ENCODE measurements at regions not wholly inside any gene's neighbourhood (a gene's known extent, or its start where the extent isn't known, plus 50 kb on each side); places are given as distances from the start of the nearest gene placed in this dataset.

GRCh38 chr2:12391116-12391515, 325.6 kb upstream of the TRIB2 start:
- no peak for DNase-seq

DNA sequence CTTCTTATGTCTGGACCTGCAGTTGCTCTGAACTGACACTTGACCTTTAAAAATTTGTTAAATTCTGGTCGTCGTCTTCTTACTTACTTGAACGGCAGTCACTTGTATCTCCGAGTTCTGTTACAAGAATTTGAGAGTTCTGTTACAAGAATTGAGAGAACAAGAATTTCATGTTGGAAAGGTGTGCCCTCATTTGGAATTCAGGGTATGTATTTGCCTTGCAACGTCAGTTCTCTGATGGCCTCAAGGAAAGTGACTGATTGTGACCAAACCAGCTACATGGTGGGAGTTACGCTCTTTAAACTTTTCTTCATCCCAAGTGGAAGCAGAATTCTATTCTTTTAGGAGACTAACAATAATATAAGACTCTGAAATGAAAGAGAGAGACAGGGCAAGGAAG, 320.0 kb upstream of the TRIB2 start:
- no peak for DNase-seq

- DNase-seq: no peak
Observed at GRCh38 chr2:12397854-12398253, 318.9 kb upstream of the TRIB2 start.

DNA sequence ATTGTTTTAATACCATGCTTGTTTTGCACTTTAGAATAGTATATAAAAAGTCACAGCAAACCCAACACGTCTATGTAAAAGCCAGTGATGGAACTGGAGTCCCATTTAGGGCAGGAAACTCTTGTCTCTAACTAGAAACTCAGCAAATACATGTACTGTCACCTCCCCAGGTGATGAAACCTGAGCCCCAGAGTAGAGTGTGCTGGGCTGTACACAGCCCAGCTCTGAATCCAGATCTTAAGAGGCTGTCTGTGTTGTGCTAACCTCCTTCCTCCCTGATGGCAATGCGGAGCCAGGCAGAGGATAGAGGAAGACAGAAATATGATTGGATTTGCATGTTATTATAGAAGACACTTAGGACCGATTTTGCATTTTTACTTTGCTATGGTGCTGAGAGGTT, 317.5 kb upstream of the TRIB2 start:
- no peak for DNase-seq

DNA sequence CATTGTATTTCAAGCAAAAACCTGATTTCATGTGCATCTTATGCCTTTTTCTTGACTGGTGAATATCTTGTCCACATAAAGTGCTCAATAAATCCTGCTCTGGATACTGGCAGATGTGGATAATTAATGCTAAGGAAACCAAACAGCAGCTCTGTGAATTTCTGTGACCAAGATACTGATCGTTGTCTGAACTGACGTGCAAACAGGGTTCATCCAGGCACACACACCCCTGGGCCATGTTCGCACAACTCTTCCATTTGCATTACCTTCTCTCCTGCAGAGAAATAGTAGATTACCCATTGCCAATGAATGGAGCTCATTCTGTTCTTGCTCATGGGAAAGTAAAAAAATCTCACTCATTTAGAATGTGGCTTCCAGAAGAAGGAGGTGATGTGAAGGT, 316.2 kb upstream of the TRIB2 start:
- no peak for DNase-seq

GRCh38 chr2:12402440-12403139, 314.1 kb upstream of the TRIB2 start:
- no peak for DNase-seq

DNA sequence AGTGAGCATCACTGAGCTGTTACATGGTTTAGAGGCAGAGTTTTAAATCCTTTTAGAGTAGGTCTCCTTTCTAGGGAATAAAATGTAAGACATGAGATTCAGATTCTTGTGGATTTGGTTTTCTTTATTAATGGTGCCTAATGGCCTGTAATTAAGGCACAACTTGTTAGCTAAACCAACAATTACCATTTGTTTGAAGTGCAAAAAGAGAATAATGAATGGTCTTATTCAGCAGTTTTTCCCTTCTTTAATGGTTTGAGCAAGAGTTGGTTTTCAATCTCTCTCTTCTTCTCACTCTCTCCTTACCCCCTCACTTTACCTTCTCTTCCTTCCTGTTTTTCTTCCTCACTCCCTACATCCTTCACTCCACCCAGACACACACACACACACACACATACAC, 312.2 kb upstream of the TRIB2 start:
- no peak for DNase-seq

DNA sequence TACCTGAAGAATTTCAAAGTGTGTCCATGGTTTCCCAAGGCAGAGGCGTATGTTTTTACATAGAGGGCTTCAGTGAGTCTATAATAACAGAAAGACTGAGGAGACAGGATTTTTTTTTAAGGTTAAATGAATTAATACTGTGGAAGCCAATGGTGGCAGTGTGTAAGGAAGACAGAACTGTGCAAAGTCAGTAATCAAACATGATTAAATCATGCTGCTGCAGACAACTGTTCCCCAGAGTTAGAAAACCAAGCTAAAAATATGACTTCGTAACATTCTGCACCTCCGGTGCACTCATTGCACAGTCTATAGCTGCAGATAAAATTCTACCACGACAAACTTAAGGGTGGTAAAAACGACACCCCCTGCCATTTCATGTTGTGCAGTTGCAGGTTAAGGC, 309.6 kb upstream of the TRIB2 start:
- no peak for DNase-seq

DNA sequence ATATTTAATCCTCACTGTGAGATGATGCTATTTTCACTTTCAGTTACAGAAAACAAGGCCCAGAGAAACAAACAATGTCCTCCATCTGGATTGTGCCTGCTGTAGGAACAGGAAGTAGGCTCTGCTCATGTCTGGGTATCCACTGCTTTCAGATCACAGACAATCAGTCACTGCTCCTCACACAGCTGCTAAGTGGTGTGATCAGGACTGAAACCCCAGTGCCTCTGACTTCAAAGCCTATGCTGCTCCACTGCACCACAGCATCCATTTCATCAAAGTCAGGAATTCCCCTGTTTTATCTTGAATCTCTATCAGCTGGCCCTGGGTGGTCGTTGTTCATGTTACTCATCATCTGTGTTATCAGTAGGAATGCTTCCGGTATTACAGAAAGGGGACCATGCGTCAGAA, 303.8 kb upstream of the TRIB2 start:
- no peak for DNase-seq

- DNase-seq: no peak
Observed at GRCh38 chr2:12415536-12415935, 301.2 kb upstream of the TRIB2 start.

DNA sequence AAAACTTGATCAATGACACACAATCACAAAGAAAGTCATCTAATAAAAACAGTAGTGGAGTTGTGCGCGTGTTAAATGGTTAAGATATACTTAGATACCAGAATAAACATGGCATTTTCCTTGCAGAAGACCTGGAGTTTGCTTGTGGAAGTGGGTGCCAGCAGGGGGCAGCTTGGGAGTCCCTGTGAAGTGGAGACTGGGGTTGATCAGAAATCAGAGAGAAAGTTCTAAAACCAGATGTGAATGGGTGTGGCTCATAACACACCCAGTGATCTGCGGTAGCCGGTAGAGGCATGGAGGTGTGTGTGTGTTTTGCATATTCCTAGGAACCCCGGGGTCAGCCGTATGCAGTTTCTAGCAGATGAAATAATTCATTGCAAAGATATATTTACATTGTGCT, 300.1 kb upstream of the TRIB2 start:
- no peak for DNase-seq

DNA sequence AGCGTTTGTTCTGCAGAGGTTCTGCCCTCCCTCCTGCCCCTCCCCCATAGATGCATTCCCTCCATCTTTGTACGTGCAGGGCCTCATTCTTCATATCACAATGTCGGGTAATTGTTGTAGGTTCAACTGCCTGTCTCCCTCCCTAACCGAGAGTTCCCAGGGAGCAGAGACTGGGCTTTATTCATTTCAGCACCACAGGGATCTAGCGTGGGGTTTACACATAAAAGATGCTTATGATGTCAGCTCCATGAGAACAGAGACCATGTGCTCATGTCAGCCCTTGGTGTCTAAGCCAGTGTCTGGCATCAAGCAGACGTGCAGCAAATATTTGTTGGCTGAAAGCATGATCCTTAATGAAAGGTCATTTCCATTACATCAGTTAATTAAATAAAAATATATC, 298.9 kb upstream of the TRIB2 start:
- no peak for DNase-seq

- DNase-seq: no peak
Observed at GRCh38 chr2:12419803-12420202, 296.9 kb upstream of the TRIB2 start.

DNA sequence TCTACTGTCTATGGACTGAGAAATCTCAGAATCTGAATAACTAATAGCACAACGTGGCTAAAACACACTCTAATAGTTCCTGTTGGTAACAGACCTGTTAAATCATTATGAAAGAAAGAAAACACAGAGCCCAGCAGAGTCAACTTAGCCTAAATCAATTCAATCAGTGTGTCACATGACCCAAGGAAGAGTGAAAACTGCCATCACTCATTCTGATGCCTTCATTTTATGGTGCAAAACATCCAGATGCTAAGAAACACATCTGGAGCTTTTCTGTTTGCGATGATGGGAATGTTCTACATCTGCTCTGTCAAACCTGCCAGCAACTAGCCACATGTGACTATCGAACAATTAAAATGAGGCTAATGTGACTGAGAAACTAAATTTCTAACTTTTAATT, 295.7 kb upstream of the TRIB2 start:
- no peak for DNase-seq

DNA sequence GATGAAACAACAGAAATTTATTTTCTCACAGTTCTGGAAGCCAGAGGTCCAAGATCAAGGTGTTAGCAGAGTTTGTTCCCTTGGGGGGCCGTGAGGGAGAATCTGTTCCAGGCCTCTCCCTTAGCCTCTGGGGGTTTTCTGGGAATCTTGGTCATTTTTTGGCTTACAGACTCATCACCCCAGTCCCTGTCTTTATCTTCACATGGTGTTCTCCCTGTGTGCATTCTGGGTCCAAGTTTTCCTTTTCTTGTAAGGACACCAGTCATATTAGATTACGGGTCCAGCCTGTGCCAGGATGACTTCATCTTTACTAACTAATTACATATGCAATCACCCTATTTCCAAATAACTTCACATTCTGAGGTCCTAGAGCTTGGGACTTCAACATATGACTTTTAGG, 292.5 kb upstream of the TRIB2 start:
- DNase-seq: no peak

GRCh38 chr2:12424809-12425208, 291.9 kb upstream of the TRIB2 start:
- DNase-seq: peak in 1 of 2 experiments; percentile 29

- DNase-seq: no peak
Observed at GRCh38 chr2:12428324-12428723, 288.4 kb upstream of the TRIB2 start.

- DNase-seq: no peak
Observed at GRCh38 chr2:12428786-12429185, 287.9 kb upstream of the TRIB2 start.

DNA sequence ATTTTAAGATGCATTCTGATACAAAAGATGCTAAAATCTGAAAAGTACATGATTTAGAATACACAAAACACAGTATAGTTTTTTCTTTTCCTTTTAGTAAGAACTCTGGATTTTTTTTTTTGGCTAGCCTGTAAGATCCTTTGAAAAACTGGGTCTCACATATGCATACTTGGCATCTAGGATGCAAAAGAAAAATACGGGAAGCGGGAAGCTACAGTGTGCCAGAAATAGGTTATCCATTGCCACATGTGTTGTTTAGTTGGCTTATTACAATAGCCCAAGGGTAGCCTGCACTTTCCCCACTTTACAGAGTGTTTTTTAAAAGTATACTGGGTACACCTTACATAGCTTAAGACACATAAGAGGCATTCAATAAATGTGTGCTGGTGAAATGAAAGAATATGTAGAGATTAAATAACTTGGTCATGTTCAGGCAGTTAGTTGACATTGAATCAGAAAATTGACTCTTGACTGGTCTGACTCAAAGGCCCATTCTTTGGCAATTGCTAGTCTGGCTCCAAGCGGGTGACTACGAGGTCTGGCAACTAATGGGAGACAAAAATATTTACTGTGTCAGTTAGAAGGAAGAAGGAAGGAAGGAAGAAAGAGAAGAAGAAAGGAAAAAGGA, 286.8 kb upstream of the TRIB2 start:
- peak in 1 of 2 experiments; percentile 10 for DNase-seq

DNA sequence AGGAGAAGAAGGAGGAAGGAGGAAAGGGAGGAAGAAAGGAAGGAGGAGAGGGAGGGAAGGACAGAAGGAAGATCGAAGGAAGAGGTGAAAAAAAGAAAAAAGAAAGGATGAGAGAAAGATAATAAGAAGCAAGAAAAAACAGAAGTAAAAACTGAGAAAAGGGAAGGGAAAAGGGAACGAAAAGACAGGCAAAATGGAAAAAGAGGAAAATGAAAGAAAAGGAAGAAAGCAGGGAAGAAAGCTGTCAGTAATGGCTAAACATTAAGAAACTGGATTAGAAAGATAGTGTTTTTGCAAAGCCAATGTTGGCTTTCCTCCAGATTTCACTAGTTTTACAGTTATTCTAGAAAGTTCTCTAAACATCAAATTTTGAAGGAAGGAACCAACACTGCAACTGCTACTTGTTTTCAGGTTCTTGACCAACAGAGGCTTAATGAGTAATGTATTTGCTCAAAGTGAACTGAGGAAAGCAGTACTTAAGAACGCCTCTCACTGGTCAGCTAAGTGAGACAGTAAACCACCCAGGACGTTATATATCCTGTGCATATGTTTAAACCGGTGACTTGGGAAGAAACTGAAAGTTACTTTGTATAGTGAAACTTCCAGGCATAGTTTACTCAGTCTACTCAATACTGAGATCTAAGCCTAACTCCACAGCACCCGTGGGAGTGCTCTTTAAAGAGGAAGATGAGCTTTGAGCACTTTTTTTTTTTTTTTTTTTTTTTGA, 286.2 kb upstream of the TRIB2 start:
- no peak for DNase-seq

DNA sequence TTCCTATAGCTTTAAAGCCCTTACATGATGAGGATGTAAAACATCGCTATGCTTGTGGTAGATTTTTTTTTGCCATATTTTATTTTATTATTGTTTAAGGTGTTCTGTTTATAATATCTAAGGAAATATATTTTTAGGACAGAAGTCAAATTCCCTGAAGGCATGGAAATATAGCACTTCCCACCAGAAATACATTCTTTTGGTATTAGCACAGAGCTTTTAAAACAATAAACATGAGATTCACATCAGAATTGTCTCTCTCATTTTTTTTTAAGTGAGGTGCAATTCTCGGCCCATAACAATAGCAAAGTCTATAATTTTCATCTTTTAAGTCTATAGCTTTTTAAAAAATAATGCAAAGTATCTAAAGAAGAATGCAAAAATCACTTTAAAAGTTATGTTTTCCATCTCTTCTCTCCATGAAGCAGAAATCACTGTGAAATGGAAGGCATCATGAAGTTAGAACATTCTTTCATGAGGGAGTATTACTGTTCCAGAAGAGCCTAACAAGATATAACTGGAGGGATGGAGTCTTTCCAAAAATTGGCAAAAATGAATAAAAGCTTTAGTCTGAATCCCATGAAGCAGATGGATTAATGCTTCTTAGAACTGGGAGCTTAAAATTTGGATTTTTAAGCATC, 283.6 kb upstream of the TRIB2 start:
- DNase-seq: no peak

DNA sequence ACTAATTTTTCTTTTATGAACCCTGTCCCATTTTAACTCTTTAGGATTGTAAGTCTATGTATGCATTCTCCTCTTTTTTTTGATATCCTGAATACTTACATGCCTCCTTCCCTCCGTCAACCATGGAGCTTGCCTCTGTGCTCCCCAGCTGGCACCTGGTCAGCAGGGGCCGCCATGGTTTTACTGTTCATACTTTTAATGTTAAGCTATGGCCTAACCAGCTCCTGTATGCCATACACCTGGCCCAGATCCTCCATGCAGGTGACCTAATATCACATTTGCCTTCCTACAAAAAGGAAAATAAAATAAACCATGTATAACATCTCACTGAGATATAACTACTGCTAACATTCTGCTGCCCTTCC, 283.1 kb upstream of the TRIB2 start:
- no peak for DNase-seq

DNA sequence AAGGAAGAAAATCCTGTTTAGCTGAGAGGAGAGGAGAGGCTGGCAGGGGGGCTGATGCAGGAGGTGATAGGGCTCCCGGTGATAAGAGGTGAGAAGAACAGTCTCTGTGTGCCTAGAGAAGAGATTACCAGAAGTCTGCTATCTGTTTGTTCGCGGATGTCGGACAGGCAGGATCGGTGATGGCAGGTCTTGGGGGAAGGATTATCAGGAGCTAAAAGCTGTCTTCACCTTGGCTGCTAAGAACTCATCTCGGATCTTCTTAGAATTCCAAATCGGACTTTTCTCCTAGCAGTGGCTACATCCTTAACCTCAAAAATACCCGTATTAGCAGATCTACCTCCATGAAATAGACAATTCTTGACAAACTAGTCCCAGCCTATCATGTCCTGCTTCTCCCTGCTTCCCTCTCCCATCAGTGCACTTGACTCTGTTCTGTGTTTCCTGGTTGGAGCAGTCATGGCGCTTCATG, 282.1 kb upstream of the TRIB2 start:
- DNase-seq: no peak

Data from NCI-H446 (cell line).